Activated CD8-positive, alpha-beta T cell treated with anti-CD3 and anti-CD28 coated beads, Interleukin-2, amount 10 ng/mL, durations not matched to agents 7 days and 5 days (primary cell): ENCODE measurements at regions not wholly inside any gene's neighbourhood (a gene's known extent, or its start where the extent isn't known, plus 50 kb on each side); places are given as distances from the start of the nearest gene placed in this dataset.

Experiments
- ATAC-seq: fragments of 150-1000 bp; cut with Tn5 transposase; one replicate; pipeline ENCODE4 v1.10.0; 2021; ENCODE audit warnings: moderate library complexity
- CTCF ChIA-PET: fragments of 350-600 bp; sonication (Branson Sonifier 250); formaldehyde crosslinking; loops from one replicate; lab custom pipeline; 2021; ENCODE audit warnings: antibody characterized with exemption; lab: Charles Lee
- POLR2A ChIA-PET: fragments of 350-600 bp; sonication (Branson Sonifier 250); formaldehyde crosslinking; loops from one replicate; lab custom pipeline; 2021; ENCODE audit warnings: antibody characterized with exemption; lab: Charles Lee
- DNase-seq: peaks from one replicate; pipeline ENCODE4 v3.0.0-alpha.2; 2020
- H3K27ac Mint-ChIP-seq: one replicate; pipeline ENCODE4 v1.8.0; 2021; ENCODE audit warnings: mild to moderate bottlenecking, mixed read lengths
- H3K27me3 Mint-ChIP-seq: one replicate; pipeline ENCODE4 v1.8.0; 2021; ENCODE audit warnings: low read depth, mixed read lengths
- H3K36me3 Mint-ChIP-seq: one replicate; pipeline ENCODE4 v1.8.0; 2021; ENCODE audit warnings: low read depth, mixed read lengths
- H3K4me1 Mint-ChIP-seq: one replicate; pipeline ENCODE4 v1.8.0; 2021; ENCODE audit warnings: low read depth, mixed read lengths
- H3K4me3 Mint-ChIP-seq: one replicate; pipeline ENCODE4 v1.8.0; 2021; ENCODE audit warnings: mild to moderate bottlenecking, mixed read lengths
- H3K9me3 Mint-ChIP-seq: one replicate; pipeline ENCODE4 v1.8.0; 2022; ENCODE audit warnings: mixed read lengths; ENCODE audit not compliant: insufficient read depth

DNA sequence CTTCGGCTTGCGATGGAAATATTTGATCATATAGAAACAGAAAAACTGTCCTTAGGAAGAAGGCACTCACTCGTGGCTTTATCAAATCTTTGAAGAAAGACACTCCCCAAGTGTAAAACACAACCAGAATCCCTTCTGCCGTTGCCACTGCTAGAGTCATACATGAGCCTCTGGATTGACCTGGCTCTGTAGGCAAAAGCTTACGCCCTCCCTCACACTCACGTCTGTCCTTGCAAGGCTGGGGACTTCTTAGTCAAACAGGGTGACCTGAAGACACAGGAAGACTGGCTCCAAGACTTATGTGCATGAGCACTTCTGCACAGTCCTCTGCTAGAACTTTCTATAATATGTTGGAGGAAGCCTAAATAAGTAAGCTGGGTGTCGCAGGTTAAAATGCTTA is 135.4 kb upstream of the MDFIC start:
- CTCF ChIA-PET, result no interaction called here
- H3K27me3 Mint-ChIP-seq, result no peaks in the 10 kb centered on the region
- ATAC-seq, result no peak

GRCh38 chr7:114787556-114787955 is 134.3 kb upstream of the MDFIC start:
- no peak overlapping the region for H3K27ac Mint-ChIP-seq
- no peak for ATAC-seq
- no peaks in the 10 kb centered on the region for H3K9me3 Mint-ChIP-seq
- DNase-seq, result no peak
- POLR2A ChIA-PET, result no interaction called here
- no peaks in the 10 kb centered on the region for H3K27me3 Mint-ChIP-seq
- H3K36me3 Mint-ChIP-seq, result no peaks in the 10 kb centered on the region
- CTCF ChIA-PET, result no interaction called here
- H3K4me3 Mint-ChIP-seq, result no peak overlapping the region
- no peaks in the 10 kb centered on the region for H3K4me1 Mint-ChIP-seq

More for the DNA sequence above, 135.4 kb upstream of the MDFIC start:
- POLR2A ChIA-PET, result no interaction called here
- Mint-ChIP-seq H3K27ac (no peak overlapping the region), H3K4me1 (no peaks in the 10 kb centered on the region), H3K4me3 (no peak overlapping the region), H3K9me3 (no peaks in the 10 kb centered on the region), H3K36me3 (no peaks in the 10 kb centered on the region)
- no peak for DNase-seq

DNA sequence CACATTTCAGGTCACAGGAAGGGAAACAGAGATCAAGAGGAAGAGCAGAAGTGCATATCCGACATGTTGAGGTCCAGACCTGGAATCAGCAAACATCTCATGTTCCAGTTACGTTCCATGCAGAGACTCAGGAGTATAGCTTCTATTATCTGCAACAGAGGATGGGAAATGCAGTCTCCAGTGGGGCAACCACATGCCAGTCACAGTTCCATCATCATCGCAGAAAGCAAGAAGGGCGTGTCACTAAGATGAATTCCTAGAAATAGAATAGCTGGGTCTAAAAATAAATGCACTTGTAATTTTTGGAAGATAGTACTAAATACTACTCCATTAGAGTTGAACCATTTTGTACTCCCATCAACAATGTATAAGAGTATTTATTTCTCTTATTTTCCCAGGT is 133.2 kb upstream of the MDFIC start:
- Mint-ChIP-seq H3K4me3 (no peak overlapping the region), H3K9me3 (no peaks in the 10 kb centered on the region), H3K27ac (no peak overlapping the region), H3K4me1 (no peaks in the 10 kb centered on the region), H3K27me3 (no peaks in the 10 kb centered on the region), H3K36me3 (no peaks in the 10 kb centered on the region)
- ATAC-seq (no peak), DNase-seq (no peak)
- ChIA-PET CTCF (no interaction called here), POLR2A (no interaction called here)

- ATAC-seq, result no peak
- ChIA-PET POLR2A (no interaction called here), CTCF (no interaction called here)
- H3K27ac Mint-ChIP-seq, result no peak overlapping the region
- H3K36me3 Mint-ChIP-seq, result no peaks in the 10 kb centered on the region
- no peak for DNase-seq
- no peaks in the 10 kb centered on the region for H3K9me3 Mint-ChIP-seq
- H3K4me1 Mint-ChIP-seq, result no peaks in the 10 kb centered on the region
- no peaks in the 10 kb centered on the region for H3K27me3 Mint-ChIP-seq
- H3K4me3 Mint-ChIP-seq, result no peak overlapping the region
These were observed 132.7 kb upstream of the MDFIC start for GRCh38 chr7:114789161-114789560.

GRCh38 chr7:114789871-114790311 is 132.0 kb upstream of the MDFIC start:
- H3K27ac Mint-ChIP-seq, result no peak overlapping the region
- DNase-seq, result no peak
- no peak overlapping the region for H3K4me3 Mint-ChIP-seq
- ATAC-seq, result no peak
- no peaks in the 10 kb centered on the region for H3K36me3 Mint-ChIP-seq
- POLR2A ChIA-PET, result no interaction called here
- no peaks in the 10 kb centered on the region for H3K9me3 Mint-ChIP-seq
- CTCF ChIA-PET, result no interaction called here
- H3K4me1 Mint-ChIP-seq, result no peaks in the 10 kb centered on the region
- H3K27me3 Mint-ChIP-seq, result no peaks in the 10 kb centered on the region

DNA sequence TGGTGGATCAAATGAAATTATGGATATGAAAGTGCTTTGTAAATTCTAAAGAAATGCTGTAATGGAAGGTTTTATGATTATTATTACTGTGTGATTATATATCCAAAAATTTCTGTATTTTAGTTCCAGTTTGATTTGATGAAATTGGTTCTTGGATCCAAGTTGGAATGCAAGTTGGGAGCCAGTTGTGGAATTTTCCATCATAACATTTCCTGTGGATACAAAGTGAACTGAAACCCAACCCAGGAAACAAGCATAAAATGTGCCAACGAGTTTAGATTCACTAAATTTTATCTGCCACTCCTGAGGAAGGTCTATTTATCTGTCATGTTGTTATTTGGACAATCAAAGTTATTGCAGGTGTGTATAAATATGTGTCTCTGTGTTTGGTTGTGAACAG is 131.4 kb upstream of the MDFIC start:
- ATAC-seq (no peak), DNase-seq (no peak)
- ChIA-PET CTCF (no interaction called here), POLR2A (no interaction called here)
- Mint-ChIP-seq H3K36me3 (no peaks in the 10 kb centered on the region), H3K27me3 (peaks cover 4% of the 10 kb centered on the region), H3K27ac (no peak overlapping the region), H3K4me3 (no peak overlapping the region), H3K4me1 (no peaks in the 10 kb centered on the region), H3K9me3 (no peaks in the 10 kb centered on the region)

GRCh38 chr7:114791771-114792170 is 130.1 kb upstream of the MDFIC start:
- Mint-ChIP-seq H3K27me3 (peaks cover 4% of the 10 kb centered on the region), H3K4me1 (no peaks in the 10 kb centered on the region), H3K4me3 (no peak overlapping the region), H3K36me3 (no peaks in the 10 kb centered on the region), H3K27ac (no peak overlapping the region), H3K9me3 (no peaks in the 10 kb centered on the region)
- CTCF ChIA-PET, result interaction anchor here (0.6 to 0.8 kb wide), 2 partner anchors 11 to 31 kb away, joined by 3 read pairs; no protein-coding TSS in a partner anchor
- DNase-seq (no peak), ATAC-seq (no peak)
- POLR2A ChIA-PET, result interaction anchor here (0.6 kb wide), 1 partner anchor 9 kb away, joined by 3 read pairs; no protein-coding TSS in a partner anchor

- ATAC-seq, result no peak
- H3K27ac Mint-ChIP-seq, result no peak overlapping the region
- ChIA-PET POLR2A (no interaction called here), CTCF (no interaction called here)
- H3K9me3 Mint-ChIP-seq, result no peaks in the 10 kb centered on the region
- no peaks in the 10 kb centered on the region for H3K36me3 Mint-ChIP-seq
- peaks cover 4% of the 10 kb centered on the region for H3K27me3 Mint-ChIP-seq
- no peak overlapping the region for H3K4me3 Mint-ChIP-seq
- H3K4me1 Mint-ChIP-seq, result no peaks in the 10 kb centered on the region
- DNase-seq, result no peak
These were observed 128.6 kb upstream of the MDFIC start for GRCh38 chr7:114793155-114793845.

DNA sequence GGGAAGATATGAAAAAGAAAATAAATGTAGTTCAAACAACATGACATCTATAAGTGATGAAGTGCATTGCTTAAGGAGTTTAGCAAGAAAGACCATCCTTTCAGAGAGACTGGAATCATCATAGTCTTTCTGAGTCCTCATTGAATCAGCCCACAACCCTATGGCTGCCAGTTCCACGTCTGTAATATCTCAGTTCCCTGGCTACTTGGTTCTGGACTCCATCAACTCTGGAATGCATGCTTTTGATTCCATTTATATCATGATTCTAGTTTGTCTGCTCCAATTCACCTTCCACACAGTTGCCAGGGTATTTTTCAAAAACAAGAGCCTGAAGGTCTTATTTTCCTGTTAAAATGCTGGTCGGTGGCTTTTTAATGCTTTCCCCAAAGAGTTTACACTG is 126.4 kb upstream of the MDFIC start:
- no peak overlapping the region for H3K4me3 Mint-ChIP-seq
- CTCF ChIA-PET, result no interaction called here
- H3K27me3 Mint-ChIP-seq, result peaks cover 4% of the 10 kb centered on the region
- no peak overlapping the region for H3K27ac Mint-ChIP-seq
- ATAC-seq (no peak), DNase-seq (no peak)
- no peaks in the 10 kb centered on the region for H3K4me1 Mint-ChIP-seq
- POLR2A ChIA-PET, result no interaction called here
- no peaks in the 10 kb centered on the region for H3K9me3 Mint-ChIP-seq
- no peaks in the 10 kb centered on the region for H3K36me3 Mint-ChIP-seq

- H3K9me3 Mint-ChIP-seq, result no peaks in the 10 kb centered on the region
- ATAC-seq, result no peak
- POLR2A ChIA-PET, result no interaction called here
- DNase-seq, result no peak
- CTCF ChIA-PET, result interaction anchor here (1.0 kb wide), 1 partner anchor 14 kb away, joined by 3 read pairs; no protein-coding TSS in a partner anchor
- no peak overlapping the region for H3K4me3 Mint-ChIP-seq
- no peaks in the 10 kb centered on the region for H3K36me3 Mint-ChIP-seq
- H3K27ac Mint-ChIP-seq, result no peak overlapping the region
- H3K27me3 Mint-ChIP-seq, result peaks cover 4% of the 10 kb centered on the region
- no peaks in the 10 kb centered on the region for H3K4me1 Mint-ChIP-seq
These were observed 122.3 kb upstream of the MDFIC start for GRCh38 chr7:114799628-114800028.

GRCh38 chr7:114802632-114803031 is 119.3 kb upstream of the MDFIC start:
- Mint-ChIP-seq H3K36me3 (no peaks in the 10 kb centered on the region), H3K27ac (no peak overlapping the region), H3K4me3 (no peak overlapping the region), H3K9me3 (no peaks in the 10 kb centered on the region), H3K4me1 (no peaks in the 10 kb centered on the region), H3K27me3 (peaks cover 2% of the 10 kb centered on the region)
- ATAC-seq, result no peak
- CTCF ChIA-PET, result interaction anchor here (1.4 kb wide), 1 partner anchor 11 kb away, joined by 3 read pairs; no protein-coding TSS in a partner anchor
- POLR2A ChIA-PET, result no interaction called here
- no peak for DNase-seq

GRCh38 chr7:114806590-114807162 is 115.2 kb upstream of the MDFIC start:
- Mint-ChIP-seq H3K4me1 (no peaks in the 10 kb centered on the region), H3K27ac (no peak overlapping the region), H3K27me3 (peaks cover 8% of the 10 kb centered on the region), H3K4me3 (no peak overlapping the region), H3K36me3 (no peaks in the 10 kb centered on the region), H3K9me3 (no peaks in the 10 kb centered on the region)
- ATAC-seq (no peak), DNase-seq (no peak)
- ChIA-PET CTCF (no interaction called here), POLR2A (no interaction called here)
